ENCODE measurements at regions not wholly inside any gene's neighbourhood (a gene's known extent, or its start where the extent isn't known, plus 50 kb on each side); places are given as distances from the start of the nearest gene placed in this dataset.
"Not testable (repeated sequence)": the region's sequence is repeated elsewhere in the genome, so short reads cannot be mapped to it uniquely, and the experiment has no call there.

DNA sequence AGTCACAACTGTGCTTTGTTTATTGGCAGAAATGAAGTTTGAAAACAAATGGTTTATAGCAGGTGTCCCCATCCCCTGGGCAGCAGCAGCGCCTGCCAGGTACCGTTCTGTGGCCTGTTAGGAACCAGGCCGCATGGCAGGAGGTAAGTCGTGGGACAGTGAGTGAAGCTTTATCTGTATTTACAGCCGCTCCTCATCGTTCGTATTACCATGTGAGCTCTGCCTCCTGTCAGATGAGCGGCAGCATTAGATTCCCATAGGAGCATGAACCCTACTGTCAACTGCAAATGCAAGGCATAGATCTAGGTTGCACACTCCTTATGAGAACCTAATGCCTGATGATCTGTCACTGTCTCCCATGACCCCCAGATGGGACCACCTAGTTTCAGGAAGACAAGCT is 63.4 kb upstream of the SOD1 start:
- no peak for DNase-seq (ENCODE audit: low spot score)
- TF ChIP-seq, protein P1, sequence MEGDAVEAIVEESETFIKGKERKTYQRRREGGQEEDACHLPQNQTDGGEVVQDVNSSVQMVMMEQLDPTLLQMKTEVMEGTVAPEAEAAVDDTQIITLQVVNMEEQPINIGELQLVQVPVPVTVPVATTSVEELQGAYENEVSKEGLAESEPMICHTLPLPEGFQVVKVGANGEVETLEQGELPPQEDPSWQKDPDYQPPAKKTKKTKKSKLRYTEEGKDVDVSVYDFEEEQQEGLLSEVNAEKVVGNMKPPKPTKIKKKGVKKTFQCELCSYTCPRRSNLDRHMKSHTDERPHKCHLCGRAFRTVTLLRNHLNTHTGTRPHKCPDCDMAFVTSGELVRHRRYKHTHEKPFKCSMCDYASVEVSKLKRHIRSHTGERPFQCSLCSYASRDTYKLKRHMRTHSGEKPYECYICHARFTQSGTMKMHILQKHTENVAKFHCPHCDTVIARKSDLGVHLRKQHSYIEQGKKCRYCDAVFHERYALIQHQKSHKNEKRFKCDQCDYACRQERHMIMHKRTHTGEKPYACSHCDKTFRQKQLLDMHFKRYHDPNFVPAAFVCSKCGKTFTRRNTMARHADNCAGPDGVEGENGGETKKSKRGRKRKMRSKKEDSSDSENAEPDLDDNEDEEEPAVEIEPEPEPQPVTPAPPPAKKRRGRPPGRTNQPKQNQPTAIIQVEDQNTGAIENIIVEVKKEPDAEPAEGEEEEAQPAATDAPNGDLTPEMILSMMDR (IDR thresholded peaks at IDR 0.05) = no peak
- H3K27ac ChIP-seq = no peak overlapping the region
- no peak overlapping the region for H3K4me3 ChIP-seq

DNA sequence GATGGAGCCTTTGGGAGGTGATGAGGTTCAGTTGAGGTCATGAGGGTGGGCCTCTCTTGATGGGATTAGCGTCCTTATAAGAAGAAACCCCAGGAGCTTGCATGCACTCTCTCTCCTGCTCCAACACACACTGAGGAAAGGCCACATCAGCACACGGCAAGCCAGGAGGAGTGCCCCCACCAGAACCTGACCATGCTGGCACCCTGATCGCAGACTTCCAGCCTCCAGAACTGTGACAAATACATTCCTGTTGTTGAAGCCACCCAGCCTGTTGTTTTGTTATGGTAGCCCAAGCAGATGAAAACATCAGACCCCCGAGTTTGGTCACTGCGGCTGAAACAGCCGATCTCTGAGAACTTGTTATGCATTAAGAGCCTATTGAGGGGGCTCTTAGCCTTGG is 64.8 kb upstream of the SOD1 start:
- H3K4me3 ChIP-seq = no peak overlapping the region
- no peak overlapping the region for H3K27ac ChIP-seq
- TF ChIP-seq, protein P1 (IDR thresholded peaks at IDR 0.05) = no peak
- DNase-seq (ENCODE audit: low spot score) = no peak

DNA sequence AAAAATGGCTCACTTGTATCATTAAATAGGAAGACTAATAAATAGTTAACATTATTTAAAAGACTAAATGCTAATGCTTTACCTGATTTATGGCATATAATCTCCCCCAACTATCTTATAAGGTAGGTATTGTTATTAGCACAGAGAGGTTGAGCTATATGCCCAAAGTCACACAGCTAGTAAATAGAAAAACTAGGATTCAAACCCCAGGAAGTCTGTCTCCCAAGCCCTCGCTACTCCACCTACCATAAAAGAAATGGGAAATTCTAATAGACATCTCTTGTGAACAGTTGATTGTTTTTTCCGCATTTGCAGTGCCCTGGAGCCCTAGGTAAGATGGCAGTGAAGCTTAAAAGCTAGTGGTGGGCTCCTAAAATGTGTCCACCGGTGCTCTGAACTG is 65.2 kb upstream of the SOD1 start:
- no peak overlapping the region for H3K4me3 ChIP-seq
- TF ChIP-seq, protein P1 (IDR thresholded peaks at IDR 0.05) = no peak
- no peak for DNase-seq (ENCODE audit: low spot score)
- no peak overlapping the region for H3K27ac ChIP-seq

DNA sequence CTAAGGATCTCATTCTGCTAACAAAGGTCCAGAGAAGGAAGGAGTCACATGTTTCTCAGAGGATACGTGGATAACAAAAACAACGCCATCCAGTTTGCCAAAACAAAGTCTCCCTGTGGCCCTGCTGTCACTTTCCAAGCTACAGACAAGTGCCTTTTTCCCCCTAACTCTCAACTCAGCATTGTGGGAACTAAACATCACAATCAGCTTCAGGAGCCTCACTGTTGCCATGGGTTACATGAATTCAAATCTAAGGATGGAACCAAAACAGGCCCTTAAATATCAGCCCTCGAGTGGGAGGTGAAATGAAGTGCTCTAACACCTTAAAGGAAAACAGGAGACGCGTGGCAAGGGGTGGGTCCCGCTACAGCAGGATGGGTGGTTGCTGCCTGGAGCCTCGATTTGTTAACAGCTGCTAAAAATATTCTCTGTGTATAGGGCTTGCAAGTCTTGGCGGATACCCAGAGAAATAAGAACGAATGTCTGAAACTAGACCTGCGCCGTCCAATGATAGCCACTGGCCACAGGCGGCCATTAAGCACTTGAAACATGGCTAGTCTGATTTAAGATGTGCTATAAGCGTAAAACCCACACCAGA is 66.4 kb upstream of the SOD1 start:
- TF ChIP-seq, protein P1 (IDR thresholded peaks at IDR 0.05) = no peak
- H3K4me3 ChIP-seq = no peak overlapping the region
- no peak for DNase-seq (ENCODE audit: low spot score)
- no peak overlapping the region for H3K27ac ChIP-seq

DNA sequence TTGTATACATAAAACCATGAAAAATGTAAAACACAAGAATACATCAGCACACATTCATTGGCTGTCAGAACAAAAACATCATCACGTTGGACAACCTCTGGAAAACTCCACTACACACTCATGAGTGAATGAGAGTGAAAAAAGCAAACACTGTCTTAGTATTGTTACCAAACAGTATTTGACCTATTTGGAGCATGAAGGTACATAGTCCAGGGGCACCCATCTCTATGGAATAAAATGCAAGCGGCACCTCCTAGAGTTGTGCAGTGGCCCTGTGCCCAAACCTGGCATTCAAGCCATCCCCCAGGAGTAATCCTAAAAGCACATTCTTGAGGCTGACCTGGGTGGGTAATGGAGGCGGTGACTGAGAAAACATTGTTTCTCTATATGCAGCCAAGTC is 67.0 kb upstream of the SOD1 start:
- Histone ChIP-seq H3K27ac (no peak overlapping the region), H3K4me3 (no peak overlapping the region)
- TF ChIP-seq, protein P1 (IDR thresholded peaks at IDR 0.05) = no peak
- no peak for DNase-seq (ENCODE audit: low spot score)

DNA sequence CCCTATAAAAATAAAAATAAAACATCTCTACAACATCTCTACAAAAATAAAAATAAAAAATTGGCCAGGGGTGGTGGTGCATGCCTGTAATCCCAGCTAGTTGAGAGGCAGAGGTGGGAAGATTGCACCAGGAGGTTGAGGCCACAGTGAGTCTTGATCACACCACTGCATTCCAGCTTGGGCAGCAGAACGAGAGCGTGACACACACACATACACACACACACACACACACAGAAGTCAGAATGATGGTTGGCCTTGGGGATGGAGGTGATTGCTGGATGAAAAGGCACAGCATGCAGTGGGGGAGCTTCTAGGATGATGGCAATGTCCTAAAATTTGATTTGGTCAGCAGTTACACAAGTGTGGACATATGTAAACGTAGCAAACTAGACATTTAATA is 69.7 kb upstream of the SOD1 start:
- no peak for DNase-seq (ENCODE audit: low spot score)
- no peak overlapping the region for H3K4me3 ChIP-seq
- TF ChIP-seq, protein P1 (IDR thresholded peaks at IDR 0.05) = no peak
- no peak overlapping the region for H3K27ac ChIP-seq

DNA sequence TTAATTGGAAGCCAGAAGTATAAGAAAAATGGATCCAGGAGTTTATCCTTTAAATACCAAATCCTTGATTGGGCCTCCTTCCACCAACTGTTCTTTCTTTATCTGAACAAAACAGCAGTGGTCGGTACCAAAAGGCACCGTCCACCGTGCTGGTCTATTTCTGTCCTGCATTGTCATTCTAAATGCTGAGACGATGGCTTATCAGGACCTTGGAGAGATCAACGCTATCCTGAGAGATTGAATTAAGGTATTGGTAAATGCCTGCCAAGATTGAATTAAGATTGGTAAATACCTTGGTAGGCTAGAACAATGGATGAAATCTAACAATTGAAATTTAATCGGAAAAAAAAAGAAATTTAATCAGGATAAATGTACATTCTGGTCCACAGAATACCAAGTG is 73.4 kb upstream of the SOD1 start:
- no peak overlapping the region for H3K4me3 ChIP-seq
- no peak for DNase-seq (ENCODE audit: low spot score)
- TF ChIP-seq, protein P1 (IDR thresholded peaks at IDR 0.05) = no peak
- no peak overlapping the region for H3K27ac ChIP-seq

DNA sequence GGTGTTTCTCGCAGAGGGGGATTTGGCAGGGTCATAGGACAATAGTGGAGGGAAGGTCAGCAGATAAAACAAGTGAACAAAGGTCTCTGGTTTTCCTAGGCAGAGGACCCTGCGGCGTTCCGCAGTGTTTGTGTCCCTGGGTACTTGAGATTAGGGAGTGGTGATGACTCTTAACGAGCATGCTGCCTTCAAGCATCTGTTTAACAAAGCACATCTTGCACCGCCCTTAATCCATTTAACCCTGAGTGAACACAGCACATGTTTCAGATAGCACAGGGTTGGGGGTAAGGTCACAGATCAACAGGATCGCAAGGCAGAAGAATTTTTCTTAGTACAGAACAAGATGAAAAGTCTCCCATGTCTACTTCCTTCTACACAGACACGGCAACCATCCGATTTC is 75.6 kb upstream of the SOD1 start:
- H3K4me3 ChIP-seq; H3K27ac ChIP-seq; DNase-seq (ENCODE audit: low spot score): not testable (repeated sequence)
